HG02885 (cell line): ENCODE measurements at regions not wholly inside any gene's neighbourhood (a gene's known extent, or its start where the extent isn't known, plus 50 kb on each side); places are given as distances from the start of the nearest gene placed in this dataset.
"Not testable (repeated sequence)": the region's sequence is repeated elsewhere in the genome, so short reads cannot be mapped to it uniquely, and the experiment has no call there.

Experiments used
- ATAC-seq: cut with Tn5 transposase; IDR thresholded peaks from one replicate; pipeline ENCODE4 v1.9.1; 2021; ENCODE audit warnings: mild to moderate bottlenecking; ENCODE audit not compliant: unreplicated experiment, poor library complexity

DNA sequence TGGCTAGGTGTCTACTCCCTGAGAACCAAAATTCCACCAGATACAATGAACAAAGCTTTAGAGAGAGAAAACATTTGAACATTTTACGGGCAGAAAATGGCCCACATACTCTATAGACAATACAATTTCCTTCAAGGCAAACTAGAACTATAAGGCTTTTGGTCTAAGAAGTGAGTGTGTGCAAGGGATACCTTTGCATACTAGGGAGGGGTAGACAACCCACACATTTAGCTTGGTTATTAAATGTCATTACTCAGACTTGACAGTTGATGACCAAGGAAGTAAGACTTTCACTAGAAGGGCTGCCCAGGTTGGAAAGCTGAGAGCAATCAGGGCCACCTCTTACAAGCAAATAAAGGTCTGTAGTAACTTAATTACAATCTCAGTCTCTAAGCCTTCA is 64.0 kb upstream of the PLEKHM1 start:
- ATAC-seq: not testable (repeated sequence)

DNA sequence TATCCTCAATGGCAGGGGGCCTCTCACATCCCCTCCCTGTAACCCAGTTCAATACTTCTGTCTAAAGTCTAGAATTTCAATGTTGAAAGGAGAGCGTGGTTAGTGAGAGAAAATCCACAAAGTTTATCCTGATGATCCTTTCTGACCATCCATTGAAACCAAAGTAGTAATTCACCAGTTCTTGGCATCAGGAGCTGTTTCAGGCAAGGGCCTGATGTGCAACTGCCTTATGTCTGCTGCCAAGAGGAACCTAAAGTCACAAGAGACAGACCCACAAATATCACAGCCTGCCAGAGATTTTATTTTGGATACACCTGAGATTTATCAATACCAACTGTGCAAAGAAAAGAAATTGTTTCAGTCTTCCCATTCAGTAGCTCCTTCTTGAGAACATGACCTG is 68.3 kb upstream of the PLEKHM1 start:
- ATAC-seq: not testable (repeated sequence)

DNA sequence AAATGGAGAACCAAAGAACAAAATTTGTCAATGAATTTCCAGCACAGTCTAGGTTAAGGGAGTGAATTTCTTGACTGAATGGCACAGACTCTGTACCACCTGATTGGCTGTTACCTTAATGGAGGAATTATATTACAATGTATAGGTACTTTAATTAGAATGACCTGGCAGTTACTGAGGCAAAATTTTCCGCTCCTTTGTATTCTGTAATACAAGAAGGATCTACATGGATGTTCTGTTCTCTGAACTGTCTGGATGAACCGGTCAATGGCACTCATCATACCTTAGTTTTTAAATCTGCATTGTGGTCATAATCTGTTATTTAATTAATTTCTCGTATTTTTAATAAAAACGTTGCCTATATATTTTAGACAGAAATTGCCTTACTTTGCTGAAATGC is 72.3 kb upstream of the PLEKHM1 start:
- not testable (repeated sequence) for ATAC-seq

DNA sequence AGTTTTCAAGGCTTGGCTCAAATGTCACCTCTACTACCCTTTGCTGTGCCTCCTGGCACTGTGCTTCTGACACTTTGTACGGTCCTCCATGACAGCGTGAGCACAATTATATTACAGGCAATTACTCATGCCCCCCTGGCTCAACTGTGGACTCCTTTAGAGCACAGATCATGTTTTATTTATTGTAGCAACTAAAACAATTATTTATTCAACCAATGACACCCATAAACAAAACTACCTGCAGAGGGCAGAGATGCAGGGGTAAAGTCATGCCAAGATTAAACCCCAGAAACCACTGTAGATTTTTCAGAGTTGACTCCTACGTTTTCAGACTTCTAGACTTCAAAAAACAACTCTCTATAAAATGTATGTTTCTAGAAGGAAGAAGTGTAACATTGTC is 72.8 kb upstream of the PLEKHM1 start:
- ATAC-seq: not testable (repeated sequence)

DNA sequence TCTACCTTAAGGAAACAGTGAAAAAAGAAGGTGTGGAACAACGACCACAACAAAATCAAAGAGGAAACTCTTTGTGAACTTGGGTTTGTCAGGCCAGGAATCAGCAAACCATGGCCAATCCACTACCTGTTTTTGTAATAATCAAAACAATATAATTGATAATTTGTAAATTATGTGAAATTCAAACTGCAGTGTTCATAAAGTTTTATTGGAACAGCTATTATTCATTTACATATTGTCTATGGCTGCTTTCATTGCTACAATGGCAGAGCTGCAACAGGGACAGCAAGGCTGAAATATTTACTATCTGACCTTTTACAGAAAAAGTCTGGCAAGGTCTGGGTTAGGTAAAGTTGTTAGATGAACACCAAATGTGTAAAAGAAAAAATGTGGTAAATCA is 77.8 kb upstream of the PLEKHM1 start:
- ATAC-seq: not testable (repeated sequence)

DNA sequence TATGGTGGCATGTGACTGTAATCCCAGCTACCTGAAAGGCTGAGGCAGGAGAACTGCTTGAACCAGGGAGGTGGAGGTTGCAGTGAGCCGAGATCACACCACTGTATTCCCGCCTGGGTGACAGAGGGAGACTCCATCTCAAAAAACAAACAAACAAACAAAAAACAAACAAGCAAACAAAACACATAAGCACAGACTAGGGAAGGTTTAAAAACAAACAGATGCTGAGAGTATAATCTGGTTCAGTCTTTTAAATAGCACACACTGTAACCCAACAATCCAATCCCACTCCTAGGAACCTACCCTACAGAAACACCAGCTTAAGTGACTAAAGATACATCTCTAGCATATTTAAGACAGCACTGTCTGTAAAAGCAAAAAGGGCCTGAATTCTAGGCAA is 82.8 kb upstream of the PLEKHM1 start:
- ATAC-seq: not testable (repeated sequence)

DNA sequence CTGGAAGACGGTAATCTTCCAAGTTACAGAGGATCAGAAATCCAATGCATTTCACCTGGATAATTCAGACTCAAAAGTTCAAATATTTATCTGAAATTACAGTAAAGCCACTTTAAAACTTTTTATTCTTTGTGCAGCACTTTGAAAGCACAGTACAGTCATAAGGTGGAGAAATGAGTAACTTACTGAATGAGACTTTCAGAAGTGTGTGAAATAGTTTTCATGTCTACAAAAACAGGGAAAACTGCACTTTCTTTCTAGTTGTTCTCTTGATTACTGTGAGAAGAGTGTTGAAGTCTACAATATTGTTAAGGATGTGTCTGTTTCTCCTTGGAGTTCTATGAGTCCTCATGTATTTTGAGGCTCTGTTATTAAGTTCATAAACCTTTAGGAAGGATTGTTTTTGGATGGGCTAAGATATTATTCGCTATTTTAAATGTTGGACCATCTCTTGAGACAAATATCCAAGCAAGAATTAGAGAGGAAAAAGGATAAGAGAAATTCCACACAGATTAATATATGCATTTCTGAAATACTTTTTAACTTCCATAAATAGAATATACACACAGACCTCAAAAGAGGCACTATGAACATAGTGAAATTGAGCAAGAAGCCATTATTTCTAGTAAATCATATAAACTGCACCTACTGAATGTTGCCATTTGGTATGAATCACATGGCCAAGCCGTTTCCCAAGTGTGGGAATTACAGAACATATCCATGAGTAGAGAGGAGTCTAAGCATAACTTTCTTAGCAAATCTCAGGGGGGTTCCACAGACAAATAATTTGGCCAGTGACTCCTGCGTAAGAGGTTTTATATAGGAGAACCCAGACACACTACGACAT is 83.6 kb upstream of the PLEKHM1 start:
- ATAC-seq: no peak

DNA sequence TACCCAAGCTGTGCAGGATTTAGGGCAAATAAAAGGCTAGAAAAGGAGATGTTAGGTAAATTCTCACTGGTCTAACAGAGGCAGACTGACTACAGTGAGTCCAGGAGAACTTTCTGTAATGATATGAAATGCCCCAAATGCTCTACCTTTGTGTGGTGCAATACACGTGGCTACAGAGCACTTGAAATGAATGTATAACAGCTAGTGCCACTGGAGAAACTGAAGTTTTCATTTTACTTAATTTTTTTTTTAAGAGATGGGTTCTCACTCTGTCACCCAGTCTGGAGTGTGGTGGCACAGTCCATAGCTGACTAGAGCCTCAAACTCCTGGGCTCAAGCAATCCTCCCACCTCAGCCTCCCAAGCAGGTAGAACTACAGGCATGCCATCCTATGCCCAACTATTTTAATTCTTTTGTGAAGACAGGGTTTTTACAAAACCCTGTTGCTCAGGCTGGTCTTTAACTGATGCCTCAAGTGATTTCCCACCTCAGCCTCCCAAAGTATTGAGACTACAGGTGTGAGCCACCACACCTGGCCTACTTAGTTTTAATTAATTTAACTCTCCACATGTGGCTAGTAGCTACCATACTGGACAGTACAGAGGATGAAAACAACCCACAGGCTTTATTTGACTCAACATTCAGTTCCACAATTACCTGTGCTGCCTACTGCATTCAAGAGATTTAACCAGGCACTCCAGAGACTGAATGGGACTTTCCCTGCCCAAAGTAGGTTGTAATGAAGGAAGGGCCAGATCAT is 84.8 kb upstream of the PLEKHM1 start:
- no peak for ATAC-seq

DNA sequence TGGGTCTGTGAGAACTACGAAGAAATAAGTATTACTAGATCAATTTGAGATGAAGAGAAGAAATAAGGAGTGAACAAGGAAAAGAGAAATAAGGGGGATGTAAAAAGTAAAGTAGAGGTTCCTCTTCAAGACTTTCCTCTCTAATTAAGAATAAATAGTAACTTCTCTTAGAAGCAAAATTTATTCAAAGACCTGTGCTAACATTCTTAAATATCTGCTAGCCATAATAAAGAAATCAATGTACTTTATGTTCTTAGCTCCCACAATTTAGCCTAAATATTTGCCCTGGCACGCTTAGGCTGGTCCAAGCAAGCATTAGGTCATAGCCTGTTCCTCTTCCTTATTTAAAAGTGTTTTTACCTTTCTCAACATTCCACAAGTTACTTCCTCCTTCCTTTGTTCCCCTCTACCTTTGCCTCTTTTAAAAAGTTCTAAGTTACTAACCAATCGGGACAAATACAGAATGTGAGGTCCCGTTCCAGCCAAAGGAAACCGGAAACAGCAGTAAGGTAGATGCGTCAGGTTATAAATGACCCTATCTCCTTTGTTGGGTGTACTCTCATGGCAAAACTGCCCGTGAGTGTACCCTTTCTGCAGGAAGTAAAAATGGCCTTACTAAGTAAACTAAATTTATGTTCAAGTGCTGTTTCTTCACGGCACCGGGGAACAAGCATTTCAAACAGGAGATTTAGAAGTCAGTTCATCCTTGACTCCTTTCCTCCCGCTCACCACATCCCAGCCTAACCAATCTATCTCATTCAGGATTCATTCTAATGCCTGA is 86.2 kb upstream of the PLEKHM1 start:
- not testable (repeated sequence) for ATAC-seq

DNA sequence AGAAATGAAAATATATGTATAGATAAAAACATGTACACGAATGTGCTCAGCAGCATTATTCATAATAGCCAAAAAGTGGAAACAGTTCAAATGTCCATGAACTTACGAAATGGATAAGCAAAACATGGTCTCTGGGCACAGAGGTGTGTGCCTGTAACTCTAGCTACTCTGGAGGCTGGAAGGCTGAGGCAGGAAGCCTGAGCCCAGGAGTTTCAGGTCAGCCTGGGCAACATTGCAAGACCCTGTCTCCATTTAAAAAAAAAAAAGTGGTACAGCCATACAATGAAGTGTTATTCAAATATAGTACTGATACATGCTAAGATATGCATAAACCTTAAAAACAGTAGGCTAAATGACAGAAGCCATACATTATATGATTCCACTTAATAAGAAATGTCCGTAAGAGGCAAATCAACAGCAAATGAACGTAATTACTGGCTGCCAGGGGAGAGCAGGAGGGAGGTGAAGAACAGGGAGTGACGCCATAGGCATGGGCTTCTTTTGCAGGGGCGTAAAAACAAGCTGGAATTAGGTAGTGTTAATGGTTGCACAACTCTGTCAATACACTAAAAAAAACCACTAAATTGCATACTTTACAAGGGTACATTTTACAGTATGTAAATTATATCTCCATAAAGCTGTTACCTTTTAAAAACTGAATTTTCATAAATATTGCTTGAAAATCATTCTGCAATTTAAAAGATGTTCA is 87.2 kb upstream of the PLEKHM1 start:
- ATAC-seq: no peak

DNA sequence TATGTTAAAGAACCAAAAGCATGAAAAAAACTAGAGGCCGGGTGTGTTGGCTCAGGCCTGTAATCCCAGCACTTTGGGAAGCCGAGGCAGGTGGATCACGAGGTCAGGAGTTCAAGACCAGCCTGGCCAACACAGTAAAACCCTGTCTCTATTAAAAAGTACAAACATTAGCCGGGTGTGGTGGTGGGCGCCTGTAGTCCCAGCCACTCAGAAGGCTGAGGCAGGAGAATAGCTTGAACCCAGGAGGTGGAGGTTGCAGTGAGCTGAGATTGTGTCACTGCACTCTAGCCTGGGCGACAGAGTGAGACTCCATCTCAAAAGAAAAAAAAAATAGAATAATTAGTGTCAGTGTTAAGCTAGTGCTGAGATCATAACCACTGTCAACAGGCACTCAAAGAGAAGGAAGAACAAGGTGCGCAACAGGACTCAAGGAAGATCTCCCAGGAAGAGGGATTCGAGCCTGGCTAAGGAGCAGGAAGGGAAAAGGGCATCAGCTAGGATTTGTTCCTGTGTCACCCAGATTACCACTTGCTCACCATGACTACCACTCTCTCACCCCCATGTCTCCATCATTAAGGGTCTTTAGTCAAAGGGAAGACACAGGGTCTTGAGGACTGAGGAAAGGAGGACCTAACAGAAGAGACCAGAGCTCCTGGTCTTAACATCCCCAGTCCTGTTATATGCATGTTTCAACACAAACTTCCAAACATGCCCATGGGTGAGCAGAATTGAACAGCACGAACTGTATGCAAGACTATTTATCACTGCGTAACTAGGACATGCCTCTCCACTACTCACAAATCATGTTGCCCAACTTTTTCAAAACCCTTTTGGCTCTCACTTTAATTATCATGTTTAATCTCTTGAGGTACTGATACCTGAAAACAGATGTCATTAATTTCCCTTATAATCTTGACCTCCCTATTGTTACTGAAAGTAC is 88.3 kb upstream of the PLEKHM1 start:
- ATAC-seq: no peak

DNA sequence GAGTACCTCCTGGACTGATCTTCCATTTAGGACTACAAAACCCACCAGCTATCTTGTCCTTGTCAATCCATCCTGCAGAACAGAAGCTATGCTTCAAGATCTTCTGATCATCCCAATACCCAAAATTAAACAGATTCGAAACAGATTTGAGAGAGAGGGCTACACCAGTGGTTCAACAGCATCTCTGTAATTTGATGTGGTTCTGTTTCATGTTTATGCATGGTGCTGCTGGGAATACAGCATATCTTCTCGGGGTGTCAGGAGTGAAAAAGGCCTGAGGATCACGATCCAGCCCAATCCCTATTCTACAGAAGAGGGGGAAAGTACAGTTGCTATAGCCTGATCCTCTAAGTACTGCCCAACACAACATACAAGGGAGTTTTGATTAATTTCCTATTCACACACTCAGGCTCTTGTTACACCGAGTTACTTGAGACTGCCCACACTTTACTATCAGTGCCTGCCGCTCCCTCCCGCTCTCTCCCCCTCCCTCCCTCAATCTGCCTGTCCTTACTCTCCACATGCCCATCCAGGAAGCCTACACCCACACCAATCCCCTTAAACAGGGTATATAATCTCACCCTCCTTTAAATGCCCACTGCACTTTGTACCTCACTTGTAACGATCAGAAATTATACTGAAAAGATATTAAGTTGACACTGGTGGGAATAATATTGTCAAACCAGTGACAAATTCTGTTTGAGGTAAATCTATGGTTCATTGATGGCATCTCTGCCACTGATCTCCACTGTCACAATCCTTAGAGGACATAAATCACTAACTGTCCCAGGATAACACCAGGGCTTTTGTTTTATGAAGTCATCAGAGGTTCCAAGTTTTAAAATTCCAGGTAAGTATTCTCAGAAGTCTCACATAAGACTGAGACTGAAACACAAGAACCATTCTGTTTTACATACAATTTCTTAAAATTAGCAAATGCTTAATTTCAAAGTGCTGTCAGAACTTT is 89.3 kb upstream of the PLEKHM1 start:
- ATAC-seq: no peak

DNA sequence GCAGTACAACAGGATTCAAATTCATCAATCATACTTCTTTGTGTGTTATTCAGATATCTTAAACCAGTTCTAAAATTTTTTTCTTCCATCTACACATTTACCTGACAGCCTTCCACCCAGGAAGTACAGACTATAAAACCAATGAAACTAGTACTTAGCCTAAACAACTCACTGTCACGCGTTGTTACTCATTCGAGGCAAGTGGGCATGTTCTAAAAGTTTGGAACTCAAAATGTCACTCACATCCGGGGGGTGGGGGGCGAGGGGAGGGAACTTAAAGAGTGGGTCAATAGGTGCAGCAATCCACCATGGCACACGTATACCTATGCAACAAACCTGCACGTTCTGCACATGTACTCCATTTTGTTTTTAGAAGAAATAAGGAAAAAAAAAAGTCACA is 90.4 kb upstream of the PLEKHM1 start:
- no peak for ATAC-seq

DNA sequence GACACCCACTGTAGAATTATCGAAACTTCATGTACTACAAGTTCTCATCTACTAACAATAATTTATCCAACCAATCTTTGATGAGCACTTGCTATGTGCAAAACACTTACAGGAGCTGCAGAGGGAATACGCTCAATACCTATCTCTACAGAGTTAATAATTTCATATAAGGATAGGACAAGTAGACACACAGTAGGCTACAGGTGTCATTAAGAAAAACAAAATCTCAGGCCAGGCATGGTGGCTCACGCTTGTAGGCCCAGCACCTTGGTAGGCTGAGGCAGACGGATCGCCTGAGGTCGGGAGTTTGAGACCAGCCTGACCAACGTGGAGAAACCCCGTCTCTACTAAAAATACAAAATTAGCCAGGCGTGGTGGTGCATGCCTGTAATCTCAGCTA is 91.3 kb upstream of the PLEKHM1 start:
- ATAC-seq: no peak

DNA sequence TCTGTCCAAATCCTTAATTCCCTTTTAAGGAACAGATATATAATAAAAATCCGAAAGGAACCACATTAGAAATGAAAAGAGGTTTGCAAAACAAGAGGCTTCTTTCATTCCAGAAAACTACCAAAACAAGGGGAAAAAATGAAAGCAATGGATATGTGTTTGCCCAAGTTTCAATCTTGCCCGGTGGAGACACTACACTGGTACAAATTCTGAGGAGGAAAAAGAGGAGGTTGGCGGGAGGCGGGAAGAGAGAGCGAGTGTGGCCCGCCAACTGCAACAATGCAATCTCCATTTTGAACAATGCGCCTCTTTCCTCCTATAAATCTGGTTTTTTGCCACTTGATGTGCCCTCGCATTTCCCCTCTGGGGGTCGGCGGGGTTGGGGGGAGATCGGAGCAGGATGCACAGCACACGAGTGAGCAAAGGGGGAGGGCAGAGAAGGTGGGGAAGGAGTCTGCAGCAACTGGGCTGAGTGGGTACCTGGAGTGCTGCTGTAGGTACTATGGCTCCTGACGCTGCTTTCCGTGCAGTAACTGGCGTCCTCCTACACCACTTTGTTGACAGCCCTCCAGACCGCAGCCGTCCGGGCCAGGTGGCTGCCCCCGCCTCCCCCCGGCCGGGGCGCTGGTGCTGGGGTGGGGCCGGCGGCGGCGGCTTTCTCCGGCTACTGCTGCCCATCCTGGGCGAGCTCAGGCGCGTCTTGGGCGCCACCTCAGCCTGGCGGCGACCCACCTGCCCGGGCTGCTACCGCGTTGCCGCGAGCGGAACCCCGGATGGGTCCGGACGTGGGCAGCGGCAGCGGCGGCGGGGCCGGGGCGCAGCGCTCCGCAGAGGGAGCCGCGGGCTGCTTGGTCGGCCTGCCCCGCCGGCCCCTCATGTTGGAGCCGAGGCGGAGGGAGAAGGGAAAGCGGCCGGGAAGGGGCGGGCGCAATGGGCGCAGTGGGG is 93.8 kb upstream of the PLEKHM1 start:
- peak; percentile 71 for ATAC-seq

DNA sequence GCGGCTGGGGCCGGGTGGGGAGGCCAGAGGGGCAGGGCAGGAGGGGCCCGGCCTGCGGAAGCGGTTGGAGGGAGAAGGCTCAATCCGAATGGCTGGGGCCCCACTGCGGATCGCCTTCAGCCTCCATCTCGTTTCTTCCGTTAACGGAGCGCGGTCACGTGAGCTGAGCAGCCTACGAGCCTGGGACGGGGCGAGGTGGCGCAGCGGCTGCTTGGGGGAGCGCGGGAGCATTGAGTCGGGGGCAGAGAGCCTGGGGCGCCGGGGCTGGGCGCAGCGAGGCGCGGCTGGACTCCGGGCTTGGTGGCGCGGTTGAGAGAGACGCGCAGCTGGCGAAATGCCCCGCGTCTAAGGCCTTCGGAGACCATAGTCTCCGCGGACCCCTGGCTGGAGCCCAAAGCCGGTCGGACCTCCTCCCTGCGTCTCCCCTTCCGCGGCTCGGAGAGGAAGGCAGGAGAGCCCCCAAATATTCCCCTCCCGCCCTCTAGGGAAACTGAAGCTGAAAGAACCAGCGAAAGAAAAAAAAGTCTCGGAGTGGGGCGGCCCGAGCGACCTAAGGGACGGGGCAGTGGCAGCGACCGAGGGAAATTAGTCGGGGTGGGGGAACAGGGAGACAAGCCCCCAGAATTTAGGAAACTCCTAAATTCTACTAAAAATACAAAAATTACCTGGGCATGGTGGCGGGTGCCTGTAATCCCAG is 94.7 kb upstream of the PLEKHM1 start:
- ATAC-seq: peak; percentile 72
